OCI-LY7 (cell line): ENCODE measurements at regions not wholly inside any gene's neighbourhood (a gene's known extent, or its start where the extent isn't known, plus 50 kb on each side); places are given as distances from the start of the nearest gene placed in this dataset.

ENCODE experiments used
- BruUV-seq: library from RNA; stranded (reverse); fragments of 400-500 nt; replicated peaks from 2 replicates; lab custom pipeline; 2021; lab: Mats Ljungman, UMichigan
- CTCF ChIA-PET: fragments of 300-600 bp; sonication (Branson Sonifier 250); formaldehyde crosslinking; loops from one replicate; lab custom pipeline; 2022; ENCODE audit warnings: antibody characterized with exemption; ENCODE audit not compliant: unreplicated experiment; lab: Charles Lee
- POLR2A ChIA-PET: fragments of 300-600 bp; sonication (Branson Sonifier 250); formaldehyde crosslinking; loops from one replicate; lab custom pipeline; 2022; ENCODE audit warnings: antibody characterized with exemption; lab: Charles Lee
- DNase-seq: peaks from one replicate; pipeline ENCODE4 v3.0.0-alpha.2; 2015; ENCODE audit warnings: low spot score
- H2AFZ ChIP-seq: fragments of 200-600 bp; sonication (generic), shearing (Covaris generic); 2 replicates; pipeline ENCODE4 v1.6.1; 2014; ENCODE audit warnings: mild to moderate bottlenecking, antibody characterized with exemption, low read length, moderate library complexity
- H3K27ac ChIP-seq: fragments of 200-600 bp; sonication (generic); 2 replicates; pipeline ENCODE4 v1.5.1; 2014; ENCODE audit warnings: mixed run types, low read depth, mild to moderate bottlenecking, moderate library complexity, low read length, inconsistent platforms; ENCODE audit not compliant: poor library complexity, severe bottlenecking
- H3K36me3 ChIP-seq: fragments of 200-600 bp; sonication (generic); 2 replicates; pipeline ENCODE4 v1.6.1; 2014; ENCODE audit warnings: mild to moderate bottlenecking, antibody characterized with exemption, low read length, moderate library complexity, mixed read lengths; ENCODE audit not compliant: insufficient read depth
- H3K4me1 ChIP-seq: fragments of 200-600 bp; sonication (generic); 2 replicates; pipeline ENCODE4 v1.5.1; 2014; ENCODE audit warnings: mild to moderate bottlenecking, low read length; ENCODE audit not compliant: insufficient read depth, poor library complexity, severe bottlenecking
- H3K4me2 ChIP-seq: fragments of 200-600 bp; sonication (generic); 2 replicates; pipeline ENCODE4 v1.6.1; 2014; ENCODE audit warnings: mild to moderate bottlenecking, low read length
- H3K4me3 ChIP-seq: fragments of 200-600 bp; sonication (generic); 2 replicates; pipeline ENCODE4 v1.5.1; 2014; ENCODE audit warnings: mild to moderate bottlenecking, low read depth, low read length; ENCODE audit not compliant: poor library complexity, severe bottlenecking
- H3K79me2 ChIP-seq: fragments of 200-600 bp; sonication (generic); 2 replicates; pipeline ENCODE4 v1.6.1; 2016; ENCODE audit warnings: low read depth, mild to moderate bottlenecking, low read length, moderate library complexity, mixed read lengths; ENCODE audit not compliant: insufficient read depth
- H3K9me2 ChIP-seq: fragments of 200-600 bp; sonication (generic); 2 replicates; pipeline ENCODE4 v1.6.1; 2016; ENCODE audit warnings: mild to moderate bottlenecking, low read length, mixed read lengths; ENCODE audit not compliant: insufficient read depth
- H3K9me3 ChIP-seq: fragments of 200-600 bp; sonication (generic); 2 replicates; pipeline ENCODE4 v1.6.1; 2014; ENCODE audit warnings: mild to moderate bottlenecking, mixed run types, low read length, mixed read lengths
- H4K20me1 ChIP-seq: fragments of 200-600 bp; sonication (generic); 2 replicates; pipeline ENCODE4 v1.6.1; 2014; ENCODE audit warnings: mild to moderate bottlenecking, antibody characterized with exemption, low read length, moderate library complexity, mixed read lengths; ENCODE audit not compliant: insufficient read depth
- EZH2phosphoT487 ChIP-seq: fragments of 200-600 bp; sonication (generic); IDR thresholded peaks from 2 replicates; pipeline ENCODE4 v1.6.1; 2018; ENCODE audit warnings: low read depth, borderline replicate concordance, mild to moderate bottlenecking, mixed run types, antibody characterized with exemption, low read length, moderate library complexity, mixed read lengths
- intact Hi-C: fragments of 100-400 bp; cut with micrococcal nuclease; formaldehyde crosslinking; loops from one replicate; pipeline ENCODE4 v1.10.0; 2022; ENCODE audit not compliant: unreplicated experiment
- TF ChIP-seq, protein P1 (sequence below): fragments of 200-600 bp; sonication (generic); conservative IDR thresholded peaks from 2 replicates; pipeline ENCODE4 v1.5.1; 2014; ENCODE audit warnings: mild to moderate bottlenecking, antibody characterized with exemption, low read length, moderate library complexity, mixed read lengths

DNA sequence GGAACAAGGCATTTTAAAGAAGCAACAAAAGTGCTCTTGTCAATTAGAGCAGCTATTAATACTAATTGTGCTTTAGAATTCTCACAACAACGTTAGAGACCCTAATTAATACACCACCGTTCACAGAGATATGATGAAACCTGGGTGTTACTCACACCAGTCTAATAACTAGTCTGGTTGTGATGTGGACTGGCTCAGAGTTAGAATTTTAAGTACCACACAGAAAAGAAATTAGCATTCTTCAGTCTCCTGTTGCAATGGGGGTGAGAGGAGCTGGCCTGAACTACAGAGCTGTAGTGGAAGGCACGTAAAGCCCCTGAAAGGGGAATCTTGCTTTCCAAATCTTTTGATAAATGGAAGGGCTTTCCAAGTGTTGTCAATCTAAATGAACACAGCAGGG, 240.8 kb upstream of the TOX3 start:
- no peaks in the 10 kb centered on the region for H3K36me3 ChIP-seq
- intact Hi-C loops, result no loop called here
- CTCF ChIA-PET, result no interaction called here
- H2AFZ ChIP-seq, result no peak overlapping the region
- H3K27ac ChIP-seq, result no peak overlapping the region
- H3K9me3 ChIP-seq, result no peaks in the 10 kb centered on the region
- DNase-seq, result no peak
- no peak overlapping the region for H3K4me2 ChIP-seq
- H3K9me2 ChIP-seq, result no peaks in the 10 kb centered on the region
- no peaks in the 10 kb centered on the region for H3K4me1 ChIP-seq
- H3K79me2 ChIP-seq, result no peaks in the 10 kb centered on the region
- POLR2A ChIA-PET, result interaction anchor here (0.6 kb wide), 1 partner anchor 37 kb away, joined by 3 read pairs; no protein-coding TSS in a partner anchor
- no peak for TF ChIP-seq EZH2phosphoT487
- TF ChIP-seq, protein P1, sequence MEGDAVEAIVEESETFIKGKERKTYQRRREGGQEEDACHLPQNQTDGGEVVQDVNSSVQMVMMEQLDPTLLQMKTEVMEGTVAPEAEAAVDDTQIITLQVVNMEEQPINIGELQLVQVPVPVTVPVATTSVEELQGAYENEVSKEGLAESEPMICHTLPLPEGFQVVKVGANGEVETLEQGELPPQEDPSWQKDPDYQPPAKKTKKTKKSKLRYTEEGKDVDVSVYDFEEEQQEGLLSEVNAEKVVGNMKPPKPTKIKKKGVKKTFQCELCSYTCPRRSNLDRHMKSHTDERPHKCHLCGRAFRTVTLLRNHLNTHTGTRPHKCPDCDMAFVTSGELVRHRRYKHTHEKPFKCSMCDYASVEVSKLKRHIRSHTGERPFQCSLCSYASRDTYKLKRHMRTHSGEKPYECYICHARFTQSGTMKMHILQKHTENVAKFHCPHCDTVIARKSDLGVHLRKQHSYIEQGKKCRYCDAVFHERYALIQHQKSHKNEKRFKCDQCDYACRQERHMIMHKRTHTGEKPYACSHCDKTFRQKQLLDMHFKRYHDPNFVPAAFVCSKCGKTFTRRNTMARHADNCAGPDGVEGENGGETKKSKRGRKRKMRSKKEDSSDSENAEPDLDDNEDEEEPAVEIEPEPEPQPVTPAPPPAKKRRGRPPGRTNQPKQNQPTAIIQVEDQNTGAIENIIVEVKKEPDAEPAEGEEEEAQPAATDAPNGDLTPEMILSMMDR, result no peak
- BruUV-seq, result no TSS peak
- no peaks in the 10 kb centered on the region for H4K20me1 ChIP-seq
- H3K4me3 ChIP-seq, result no peak overlapping the region

DNA sequence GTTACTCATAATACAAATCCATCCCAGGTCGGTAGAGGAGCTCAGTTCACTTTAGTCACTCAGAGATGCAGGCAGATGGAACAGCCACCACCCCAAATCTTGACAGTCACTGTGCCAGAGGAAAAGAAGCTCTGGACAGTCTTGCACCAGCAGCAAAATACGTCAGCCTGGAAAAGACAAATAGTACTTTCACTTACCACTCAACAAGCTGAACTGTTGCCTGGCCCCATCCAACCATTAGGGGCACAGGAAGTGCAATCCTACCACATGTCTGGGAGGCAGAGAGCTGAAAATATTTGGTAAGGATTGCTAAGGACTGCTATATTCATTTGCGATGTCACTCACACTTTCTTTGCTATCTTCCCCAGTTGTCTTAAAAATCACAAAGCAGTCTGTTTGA, 239.1 kb upstream of the TOX3 start:
- Histone ChIP-seq H3K9me3 (no peaks in the 10 kb centered on the region), H3K4me3 (no peak overlapping the region), H3K4me2 (no peak overlapping the region), H3K36me3 (no peaks in the 10 kb centered on the region), H3K27ac (no peak overlapping the region), H3K4me1 (no peaks in the 10 kb centered on the region), H3K9me2 (no peaks in the 10 kb centered on the region), H4K20me1 (no peaks in the 10 kb centered on the region), H3K79me2 (no peaks in the 10 kb centered on the region), H2AFZ (no peak overlapping the region)
- POLR2A ChIA-PET, result no interaction called here
- intact Hi-C loops, result no loop called here
- CTCF ChIA-PET, result no interaction called here
- TF ChIP-seq, protein P1, result no peak
- TF ChIP-seq EZH2phosphoT487, result no peak
- no peak for DNase-seq
- BruUV-seq, result no TSS peak

DNA sequence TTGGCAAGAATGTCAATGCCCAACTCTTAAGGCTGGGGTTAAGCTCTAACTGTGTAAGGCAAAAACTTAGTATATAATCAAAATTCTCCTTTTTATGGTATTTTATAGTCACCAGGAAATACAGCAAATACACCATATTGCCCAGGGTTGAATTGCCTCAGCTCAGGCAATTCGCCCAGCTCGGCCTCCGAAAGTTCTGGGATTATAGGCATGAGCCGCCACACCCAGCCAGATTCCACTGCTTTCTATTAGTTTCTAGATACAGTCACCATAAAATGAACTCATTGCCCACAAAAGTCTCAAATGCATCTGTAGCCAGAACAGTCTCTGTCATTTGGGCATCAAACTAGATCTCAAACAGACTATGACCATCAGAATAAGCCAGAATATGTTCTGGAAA, 238.7 kb upstream of the TOX3 start:
- no peak for TF ChIP-seq EZH2phosphoT487
- TF ChIP-seq, protein P1, result no peak
- Histone ChIP-seq H3K4me1 (no peaks in the 10 kb centered on the region), H2AFZ (no peak overlapping the region), H3K9me2 (no peaks in the 10 kb centered on the region), H3K27ac (no peak overlapping the region), H3K4me3 (no peak overlapping the region), H3K36me3 (no peaks in the 10 kb centered on the region), H3K9me3 (no peaks in the 10 kb centered on the region), H4K20me1 (no peaks in the 10 kb centered on the region), H3K4me2 (no peak overlapping the region), H3K79me2 (no peaks in the 10 kb centered on the region)
- intact Hi-C loops, result no loop called here
- POLR2A ChIA-PET, result no interaction called here
- no peak for DNase-seq
- CTCF ChIA-PET, result no interaction called here
- no TSS peak for BruUV-seq
